Posterior vena cava (tissue), 2 donors: ENCODE measurements at regions not wholly inside any gene's neighbourhood (a gene's known extent, or its start where the extent isn't known, plus 50 kb on each side); places are given as distances from the start of the nearest gene placed in this dataset.

Experiments
- DNase-seq: peaks from one replicate; pipeline ENCODE4 v3.0.0-alpha.2; 2020; ENCODE audit warnings: low spot score
- intact Hi-C, 2 donors: fragments of 100-400 bp; cut with DNase I; formaldehyde crosslinking; loops; one replicate each; pipeline versions ENCODE4 v1.14.1 to v1.14.2; 2022 to 2023
- donor health status: DM: yes; HTN: yes; CAD: no.
- donor health status: DM: yes; HTN: yes; CAD: no.

GRCh38 chr7:7304705-7305450, 122.5 kb downstream of the C1GALT1 start:
- intact Hi-C loops = loop anchor here in 1 of 2 donors (1.0 kb wide), 1 partner anchor 19 kb away; no protein-coding TSS in a partner anchor
- no peak for DNase-seq

GRCh38 chr7:7306231-7306630, 123.9 kb downstream of the C1GALT1 start:
- no peak for DNase-seq
- intact Hi-C loops = no loop called here
